NCI-H1092 (cell line): ENCODE measurements at regions not wholly inside any gene's neighbourhood (a gene's known extent, or its start where the extent isn't known, plus 50 kb on each side); places are given as distances from the start of the nearest gene placed in this dataset.
"Not testable (repeated sequence)": the region's sequence is repeated elsewhere in the genome, so short reads cannot be mapped to it uniquely, and the experiment has no call there.

Source experiments
- DNase-seq: peaks from one replicate; lab custom pipeline; 2025; lab: John Stamatoyannopoulos, UW

GRCh38 chr4:81723019-81723884, 251.5 kb upstream of the RASGEF1B start:
- DNase-seq = no peak

- DNase-seq = peak; percentile 27
Measured at GRCh38 chr4:81722290-81722851, 250.7 kb upstream of the RASGEF1B start.

- no peak for DNase-seq
Measured at GRCh38 chr4:81715757-81716156, 244.1 kb upstream of the RASGEF1B start.

- not testable (repeated sequence) for DNase-seq
Measured at GRCh38 chr4:81715357-81715756, 243.7 kb upstream of the RASGEF1B start.

- no peak for DNase-seq
Measured at GRCh38 chr4:81714291-81714690, 242.6 kb upstream of the RASGEF1B start.

GRCh38 chr4:81712714-81713113, 241.0 kb upstream of the RASGEF1B start:
- DNase-seq = no peak

GRCh38 chr4:81704461-81704860, 232.8 kb upstream of the RASGEF1B start:
- DNase-seq = no peak

- DNase-seq = no peak
Measured at GRCh38 chr4:81700189-81700588, 228.5 kb upstream of the RASGEF1B start.

- DNase-seq = no peak
Measured at GRCh38 chr4:81698538-81699296, 227.0 kb upstream of the RASGEF1B start.

- no peak for DNase-seq
Measured at GRCh38 chr4:81694176-81694913, 222.6 kb upstream of the RASGEF1B start.

GRCh38 chr4:81690871-81691270, 219.2 kb upstream of the RASGEF1B start:
- DNase-seq = no peak

GRCh38 chr4:81688085-81688484, 216.4 kb upstream of the RASGEF1B start:
- DNase-seq = no peak

- no peak for DNase-seq
Measured at GRCh38 chr4:81687471-81687870, 215.8 kb upstream of the RASGEF1B start.

- DNase-seq = no peak
Measured at GRCh38 chr4:81685104-81685503, 213.4 kb upstream of the RASGEF1B start.

GRCh38 chr4:81684352-81684751, 212.6 kb upstream of the RASGEF1B start:
- no peak for DNase-seq

- no peak for DNase-seq
Measured at GRCh38 chr4:81682492-81682891, 210.8 kb upstream of the RASGEF1B start.

- DNase-seq = no peak
Measured at GRCh38 chr4:81679315-81679714, 207.6 kb upstream of the RASGEF1B start.

- no peak for DNase-seq
Measured at GRCh38 chr4:81678801-81679200, 207.1 kb upstream of the RASGEF1B start.

- DNase-seq = no peak
Measured at GRCh38 chr4:81676537-81676936, 204.8 kb upstream of the RASGEF1B start.

- DNase-seq = no peak
Measured at GRCh38 chr4:81675791-81676393, 204.2 kb upstream of the RASGEF1B start.

GRCh38 chr4:81673961-81674360, 202.3 kb upstream of the RASGEF1B start:
- no peak for DNase-seq

GRCh38 chr4:81668328-81668727, 196.6 kb upstream of the RASGEF1B start:
- not testable (repeated sequence) for DNase-seq
